Calu3 (cell line): ENCODE measurements at regions not wholly inside any gene's neighbourhood (a gene's known extent, or its start where the extent isn't known, plus 50 kb on each side); places are given as distances from the start of the nearest gene placed in this dataset.

Experiments used
- BruUV-seq: library from RNA; stranded (reverse); fragments of 400-500 nt; replicated peaks from 2 replicates; lab custom pipeline; 2021; lab: Mats Ljungman, UMichigan
- CTCF ChIA-PET: fragments of 300-600 bp; sonication (Branson Sonifier 250); formaldehyde crosslinking; loops from one replicate; lab custom pipeline; 2022; ENCODE audit warnings: antibody characterized with exemption; lab: Charles Lee
- DNase-seq: peaks from one replicate; pipeline ENCODE4 v3.0.0; 2022
- H3K27ac Mint-ChIP-seq: one replicate; pipeline ENCODE4 v1.8.0; 2022; ENCODE audit warnings: mixed read lengths; ENCODE audit not compliant: unreplicated experiment
- H3K27me3 Mint-ChIP-seq: one replicate; pipeline ENCODE4 v1.8.0; 2022; ENCODE audit warnings: mixed read lengths; ENCODE audit not compliant: unreplicated experiment
- H3K36me3 Mint-ChIP-seq: one replicate; pipeline ENCODE4 v1.8.0; 2022; ENCODE audit warnings: mild to moderate bottlenecking, moderate library complexity, mixed read lengths; ENCODE audit not compliant: insufficient read depth, unreplicated experiment
- H3K4me1 Mint-ChIP-seq: one replicate; pipeline ENCODE4 v1.8.0; 2022; ENCODE audit warnings: mild to moderate bottlenecking, low read depth, mixed read lengths; ENCODE audit not compliant: unreplicated experiment
- H3K4me3 Mint-ChIP-seq: one replicate; pipeline ENCODE4 v1.8.0; 2022; ENCODE audit warnings: mild to moderate bottlenecking, low read depth, moderate library complexity, mixed read lengths; ENCODE audit not compliant: unreplicated experiment
- H3K9me3 Mint-ChIP-seq: one replicate; pipeline ENCODE4 v1.8.0; 2022; ENCODE audit warnings: low read depth, mixed read lengths; ENCODE audit not compliant: unreplicated experiment
- intact Hi-C: fragments of 100-400 bp; cut with micrococcal nuclease; formaldehyde crosslinking; loops from one replicate; pipeline ENCODE4 v1.10.0; 2022; ENCODE audit not compliant: unreplicated experiment
- TF ChIP-seq, protein P1 (sequence below): fragments of 200-600 bp; IDR thresholded peaks from one replicate; pipeline ENCODE4 v1.8.0; 2022; ENCODE audit warnings: antibody characterized with exemption; ENCODE audit not compliant: unreplicated experiment

DNA sequence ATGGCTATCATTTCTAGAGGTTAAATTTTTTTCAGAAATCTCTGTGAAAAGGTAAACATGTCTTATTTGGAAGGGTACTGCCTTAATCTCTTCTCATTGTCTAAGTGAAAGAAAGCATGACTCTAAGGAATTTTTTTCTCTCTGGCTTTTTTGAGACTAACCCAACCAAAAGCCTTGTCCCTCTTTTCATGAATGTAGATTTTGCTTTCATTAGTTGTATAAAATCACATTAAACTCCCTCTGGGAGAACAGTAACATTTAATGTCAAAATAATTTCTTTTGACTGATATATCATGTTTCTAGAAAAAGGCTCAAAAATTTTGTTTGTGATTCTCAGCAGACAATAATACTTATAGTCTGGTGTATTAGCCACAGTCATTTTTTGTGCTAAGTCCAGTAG lies 168.4 kb upstream of the SPOPL start:
- Mint-ChIP-seq H3K4me1 (no peaks in the 10 kb centered on the region), H3K9me3 (no peaks in the 10 kb centered on the region), H3K36me3 (no peaks in the 10 kb centered on the region), H3K27me3 (no peaks in the 10 kb centered on the region), H3K27ac (no peak overlapping the region), H3K4me3 (no peak overlapping the region)
- intact Hi-C loops = no loop called here
- no TSS peak for BruUV-seq
- DNase-seq = no peak
- TF ChIP-seq, protein P1, sequence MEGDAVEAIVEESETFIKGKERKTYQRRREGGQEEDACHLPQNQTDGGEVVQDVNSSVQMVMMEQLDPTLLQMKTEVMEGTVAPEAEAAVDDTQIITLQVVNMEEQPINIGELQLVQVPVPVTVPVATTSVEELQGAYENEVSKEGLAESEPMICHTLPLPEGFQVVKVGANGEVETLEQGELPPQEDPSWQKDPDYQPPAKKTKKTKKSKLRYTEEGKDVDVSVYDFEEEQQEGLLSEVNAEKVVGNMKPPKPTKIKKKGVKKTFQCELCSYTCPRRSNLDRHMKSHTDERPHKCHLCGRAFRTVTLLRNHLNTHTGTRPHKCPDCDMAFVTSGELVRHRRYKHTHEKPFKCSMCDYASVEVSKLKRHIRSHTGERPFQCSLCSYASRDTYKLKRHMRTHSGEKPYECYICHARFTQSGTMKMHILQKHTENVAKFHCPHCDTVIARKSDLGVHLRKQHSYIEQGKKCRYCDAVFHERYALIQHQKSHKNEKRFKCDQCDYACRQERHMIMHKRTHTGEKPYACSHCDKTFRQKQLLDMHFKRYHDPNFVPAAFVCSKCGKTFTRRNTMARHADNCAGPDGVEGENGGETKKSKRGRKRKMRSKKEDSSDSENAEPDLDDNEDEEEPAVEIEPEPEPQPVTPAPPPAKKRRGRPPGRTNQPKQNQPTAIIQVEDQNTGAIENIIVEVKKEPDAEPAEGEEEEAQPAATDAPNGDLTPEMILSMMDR = no peak
- CTCF ChIA-PET = no interaction called here

DNA sequence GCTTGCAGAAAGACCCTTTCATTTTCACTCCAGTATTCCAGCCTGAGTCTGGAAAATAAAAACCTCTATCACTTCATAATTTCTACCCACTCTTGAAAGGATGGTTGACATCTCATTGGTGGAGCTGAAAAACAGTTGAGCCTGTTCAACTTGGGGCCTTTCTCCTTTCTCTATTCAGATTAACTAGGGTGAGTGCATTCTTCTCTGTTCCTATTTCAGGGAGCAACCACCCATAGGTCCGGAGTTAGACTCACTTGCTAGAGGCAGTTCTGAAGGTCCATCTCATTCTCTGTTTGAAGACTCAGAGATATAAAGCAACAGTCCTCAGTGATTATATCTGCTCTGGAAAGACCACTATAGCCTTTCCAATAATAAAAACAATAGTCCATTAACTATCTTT lies 167.9 kb upstream of the SPOPL start:
- Mint-ChIP-seq H3K36me3 (no peaks in the 10 kb centered on the region), H3K27me3 (no peaks in the 10 kb centered on the region), H3K4me1 (no peaks in the 10 kb centered on the region), H3K27ac (no peak overlapping the region), H3K4me3 (no peak overlapping the region), H3K9me3 (no peaks in the 10 kb centered on the region)
- CTCF ChIA-PET = no interaction called here
- BruUV-seq = no TSS peak
- TF ChIP-seq, protein P1 = no peak
- intact Hi-C loops = no loop called here
- DNase-seq = no peak

GRCh38 chr2:138334323-138334722 lies 167.2 kb upstream of the SPOPL start:
- Mint-ChIP-seq H3K27me3 (no peaks in the 10 kb centered on the region), H3K4me3 (no peak overlapping the region), H3K4me1 (no peaks in the 10 kb centered on the region), H3K27ac (no peak overlapping the region), H3K9me3 (no peaks in the 10 kb centered on the region), H3K36me3 (no peaks in the 10 kb centered on the region)
- intact Hi-C loops = no loop called here
- CTCF ChIA-PET = no interaction called here
- TF ChIP-seq, protein P1 = no peak
- DNase-seq = no peak
- BruUV-seq = no TSS peak

GRCh38 chr2:138335036-138335435 lies 166.5 kb upstream of the SPOPL start:
- intact Hi-C loops = no loop called here
- Mint-ChIP-seq H3K9me3 (no peaks in the 10 kb centered on the region), H3K27ac (no peak overlapping the region), H3K27me3 (no peaks in the 10 kb centered on the region), H3K4me3 (no peak overlapping the region), H3K36me3 (no peaks in the 10 kb centered on the region), H3K4me1 (no peaks in the 10 kb centered on the region)
- TF ChIP-seq, protein P1 = no peak
- CTCF ChIA-PET = no interaction called here
- no peak for DNase-seq
- no TSS peak for BruUV-seq
